AG08395 (cell line): ENCODE measurements at regions not wholly inside any gene's neighbourhood (a gene's known extent, or its start where the extent isn't known, plus 50 kb on each side); places are given as distances from the start of the nearest gene placed in this dataset.
A peak's percentile ranks its signal among the peaks of the same experiment; 100 is the strongest.

Source experiments
- DNase-seq: peaks from one replicate; pipeline ENCODE4 v3.0.0; 2012; ENCODE audit warnings: mixed read lengths, low spot score

GRCh38 chr5:116361979-116362577 lies 212.5 kb downstream of the SEMA6A start:
- DNase-seq: no peak

GRCh38 chr5:116361171-116361967 lies 213.3 kb downstream of the SEMA6A start:
- DNase-seq: peak; percentile 32

DNA sequence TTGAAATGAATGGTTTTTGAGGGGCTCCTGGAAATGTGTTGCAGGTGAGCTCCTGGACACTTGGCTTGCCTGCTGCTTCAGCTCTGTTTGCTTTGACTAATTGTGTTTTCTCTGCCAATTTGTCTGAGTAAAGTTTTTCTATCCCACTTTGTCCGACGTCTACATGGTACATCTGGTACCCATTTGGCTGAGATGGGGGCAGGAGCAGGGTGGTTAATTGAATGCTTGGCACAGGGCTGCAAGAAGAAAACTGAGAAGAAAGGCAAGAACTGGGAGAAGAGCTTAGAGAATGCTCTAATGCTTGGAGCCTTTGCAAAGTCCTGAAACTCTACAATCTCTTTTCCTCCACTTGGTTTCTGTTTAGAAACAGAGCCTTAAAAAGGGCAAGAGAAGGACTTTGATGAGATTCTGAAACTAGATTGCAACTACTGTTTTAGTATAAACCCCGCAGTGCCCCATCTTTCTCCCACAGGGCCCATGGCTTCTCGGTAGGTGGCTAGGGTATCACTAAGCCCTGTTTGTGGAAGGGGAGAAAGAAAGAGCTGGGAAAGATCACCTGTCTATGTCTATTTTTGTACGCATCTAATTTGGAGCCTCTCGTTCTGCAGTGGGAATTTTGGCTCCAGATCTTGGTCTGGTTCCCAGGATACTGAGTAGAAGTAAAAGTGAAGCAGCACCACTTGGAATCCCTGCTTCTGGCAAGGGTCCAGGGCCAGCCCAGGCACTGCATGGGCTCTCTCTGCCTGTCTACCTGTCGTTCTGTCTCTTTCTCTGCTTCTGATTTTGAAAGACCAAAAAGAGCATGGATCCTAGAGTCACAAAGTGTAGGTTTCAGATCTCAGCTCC lies 214.4 kb downstream of the SEMA6A start:
- DNase-seq: no peak

- no peak for DNase-seq
Observed at GRCh38 chr5:116359592-116359991, 215.0 kb downstream of the SEMA6A start.

- DNase-seq: no peak
Observed at GRCh38 chr5:116358911-116359418, 215.7 kb downstream of the SEMA6A start.

- no peak for DNase-seq
Observed at GRCh38 chr5:116358015-116358523, 216.6 kb downstream of the SEMA6A start.

DNA sequence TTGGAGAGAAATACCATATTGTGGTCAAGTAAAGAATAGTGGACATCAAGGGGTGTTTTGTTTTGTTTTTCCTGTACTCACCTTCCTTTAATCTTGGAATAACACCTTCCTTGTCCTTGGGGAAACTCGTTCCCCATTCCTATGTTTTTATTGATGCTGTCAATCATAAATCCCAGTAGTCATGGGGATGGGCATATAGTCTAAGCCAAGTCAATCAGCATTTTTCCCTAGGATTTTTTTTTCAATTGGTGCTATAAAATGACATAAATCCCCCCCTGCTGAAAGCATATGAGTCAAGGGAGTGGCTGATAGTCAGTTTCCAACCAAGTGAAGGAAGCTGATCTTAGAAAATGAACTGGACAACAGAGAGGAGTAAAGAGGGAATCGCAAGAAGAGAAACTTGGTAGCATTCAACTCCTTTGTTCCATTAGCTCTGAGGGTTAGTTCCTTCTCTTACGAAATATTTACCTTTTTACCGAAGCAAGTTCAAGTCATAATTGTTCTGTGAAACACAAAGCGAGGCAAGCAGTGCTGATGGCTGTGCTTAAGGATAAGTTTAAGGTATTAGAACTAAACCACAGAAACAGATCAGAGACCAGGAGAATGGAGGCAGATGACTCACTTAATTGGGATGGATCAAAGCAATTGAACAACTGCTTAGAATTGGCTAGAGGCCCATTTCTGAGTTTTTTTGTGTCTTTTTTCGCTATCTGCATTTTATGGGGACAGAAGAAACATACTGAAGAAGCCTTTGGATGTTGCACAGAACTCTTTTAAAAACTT lies 218.6 kb downstream of the SEMA6A start:
- DNase-seq: no peak

- DNase-seq: no peak
Observed at GRCh38 chr5:116354699-116355098, 219.9 kb downstream of the SEMA6A start.

- no peak for DNase-seq
Observed at GRCh38 chr5:116347657-116348056, 227.0 kb downstream of the SEMA6A start.

DNA sequence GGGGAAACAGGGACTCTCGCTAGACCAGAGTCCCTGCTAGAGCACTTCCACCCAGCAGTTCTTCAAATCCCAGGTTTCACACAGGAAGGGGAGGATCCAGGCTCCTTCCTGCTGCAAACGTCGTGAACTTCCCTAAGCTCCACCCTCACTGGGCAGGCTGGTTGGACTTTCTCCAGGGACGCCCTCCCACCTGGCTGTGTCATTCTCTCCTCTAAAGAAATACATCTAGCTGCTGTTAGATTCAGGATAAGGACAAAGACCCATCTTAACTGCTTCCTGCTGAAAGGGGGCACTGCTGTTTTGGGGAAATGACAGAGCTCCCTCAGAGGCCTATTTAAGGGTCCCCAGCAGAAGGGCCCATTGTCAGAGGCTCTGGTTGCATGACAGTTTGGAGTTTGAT lies 230.7 kb downstream of the SEMA6A start:
- no peak for DNase-seq
